ENCODE measurements at regions not wholly inside any gene's neighbourhood (a gene's known extent, or its start where the extent isn't known, plus 50 kb on each side); places are given as distances from the start of the nearest gene placed in this dataset.

GRCh38 chr6:135630789-135631376 is 133.3 kb upstream of the AHI1 start:
- TF ChIP-seq CTCF (IDR thresholded peaks at IDR 0.05; ENCODE audit: insufficient read depth, low read length) (no peak), GABPA (IDR thresholded peaks at IDR 0.05; ENCODE audit: low read depth) (no peak), POLR2AphosphoS5 (IDR thresholded peaks at IDR 0.05; ENCODE audit: low read depth) (no peak), SPI1 (IDR thresholded peaks at IDR 0.05; ENCODE audit: borderline replicate concordance, low read depth) (no peak), REST (IDR thresholded peaks at IDR 0.05; ENCODE audit: insufficient replicate concordance, low read depth) (no peak)
